CD14-positive monocyte (primary cell): ENCODE measurements at regions not wholly inside any gene's neighbourhood (a gene's known extent, or its start where the extent isn't known, plus 50 kb on each side); places are given as distances from the start of the nearest gene placed in this dataset.

ENCODE experiments used
- DNase-seq, 3 donors: peaks; one replicate each; pipeline ENCODE4 v3.0.0-alpha.2; 2011 to 2022
- H2AFZ ChIP-seq: 2 replicates; pipeline ENCODE4 v1.6.0; 2012; ENCODE audit warnings: mild to moderate bottlenecking, low read depth, low read length, inconsistent platforms; ENCODE audit not compliant: insufficient read depth, poor library complexity, severe bottlenecking
- H3K27ac ChIP-seq, 2 donors: 1 replicate in 1 of 2; 2 replicates in 1 of 2; pipeline ENCODE4 v1.5.1; 2012 to 2013; ENCODE audit warnings: low read length in 2 of 2, control low read depth in 1 of 2, inconsistent platforms in 1 of 2, low read depth in 1 of 2, mild to moderate bottlenecking in 1 of 2
- H3K27me3 ChIP-seq, 2 donors: one replicate each; pipeline versions ENCODE4 v1.6.0 to v1.6.1; 2011 to 2013; ENCODE audit warnings: low read length in 2 of 2; ENCODE audit not compliant: control insufficient read depth in 2 of 2, insufficient read depth in 2 of 2
- H3K36me3 ChIP-seq, 2 donors: replicated peaks in 1 of 2; 1 replicate in 1 of 2; 2 replicates in 1 of 2; pipeline versions ENCODE4 v1.5.1 to v1.6.1; 2012 to 2013; ENCODE audit warnings: low read length in 2 of 2, control low read depth in 1 of 2, inconsistent platforms in 1 of 2, mild to moderate bottlenecking in 1 of 2; ENCODE audit not compliant: insufficient read depth in 2 of 2, control insufficient read depth in 1 of 2
- H3K4me1 ChIP-seq, 2 donors: 1 replicate in 1 of 2; 2 replicates in 1 of 2; pipeline versions ENCODE4 v1.5.1 to v1.6.1; 2012 to 2013; ENCODE audit warnings: low read length in 2 of 2, control low read depth in 1 of 2, inconsistent platforms in 1 of 2, mild to moderate bottlenecking in 1 of 2, moderate library complexity in 1 of 2; ENCODE audit not compliant: insufficient read depth in 2 of 2, control insufficient read depth in 1 of 2
- H3K4me2 ChIP-seq: replicated peaks from 2 replicates; pipeline ENCODE3; 2012; ENCODE audit warnings: low read length, moderate library complexity, mild to moderate bottlenecking; ENCODE audit not compliant: poor library complexity, severe bottlenecking; ENCODE audit errors: extremely low read depth
- H3K4me3 ChIP-seq, 3 experiments: fragments of 200-600 bp in 1 of 3; sonication (generic) in 1 of 3; replicated peaks in 1 of 3; 1 replicate in 2 of 3; 2 replicates in 1 of 3; pipeline ENCODE4 v1.5.1; 2011 to 2013; ENCODE audit warnings: low read length in 3 of 3, mild to moderate bottlenecking in 3 of 3, control low read depth in 2 of 3, low read depth in 2 of 3, inconsistent platforms in 1 of 3, moderate library complexity in 1 of 3
- H3K79me2 ChIP-seq: 2 replicates; pipeline ENCODE4 v1.6.0; 2012; ENCODE audit warnings: mild to moderate bottlenecking, control low read depth, inconsistent platforms, low read length, moderate library complexity; ENCODE audit not compliant: insufficient read depth
- H3K9ac ChIP-seq: 2 replicates; pipeline ENCODE4 v1.6.0; 2017; ENCODE audit warnings: low read length, mild to moderate bottlenecking; ENCODE audit not compliant: insufficient read depth, poor library complexity, severe bottlenecking
- H3K9me3 ChIP-seq, 2 donors: replicated peaks in 1 of 2; 1 replicate in 1 of 2; 2 replicates in 1 of 2; pipeline versions ENCODE4 v1.5.1 to v1.6.1; 2012 to 2013; ENCODE audit warnings: low read length in 2 of 2, control low read depth in 1 of 2; ENCODE audit not compliant: control insufficient read depth in 1 of 2, insufficient read depth in 1 of 2
- H4K20me1 ChIP-seq: 2 replicates; pipeline ENCODE4 v1.6.0; 2012; ENCODE audit warnings: mild to moderate bottlenecking, low read length, control low read depth, moderate library complexity; ENCODE audit not compliant: insufficient read depth
- H3K27ac Mint-ChIP-seq, 7 donors: one replicate each; pipeline ENCODE4 v1.8.0; 2020; ENCODE audit warnings: mild to moderate bottlenecking in 7 of 7, mixed read lengths in 7 of 7, moderate library complexity in 6 of 7, inconsistent platforms in 2 of 7
- H3K27me3 Mint-ChIP-seq, 3 donors: one replicate each; pipeline ENCODE4 v1.8.0; 2021 to 2022; ENCODE audit warnings: low read depth in 3 of 3, mild to moderate bottlenecking in 3 of 3, mixed read lengths in 3 of 3, moderate library complexity in 3 of 3, inconsistent platforms in 1 of 3
- H3K36me3 Mint-ChIP-seq, 2 donors: one replicate each; pipeline ENCODE4 v1.8.0; 2020; ENCODE audit warnings: mixed read lengths in 2 of 2, inconsistent platforms in 1 of 2, mild to moderate bottlenecking in 1 of 2
- H3K4me1 Mint-ChIP-seq: one replicate; pipeline ENCODE4 v1.8.0; 2020; ENCODE audit warnings: mild to moderate bottlenecking, mixed read lengths
- H3K4me3 Mint-ChIP-seq, 2 donors: one replicate each; pipeline ENCODE4 v1.8.0; 2020; ENCODE audit warnings: mild to moderate bottlenecking in 2 of 2, mixed read lengths in 2 of 2, moderate library complexity in 1 of 2
- H3K9me3 Mint-ChIP-seq, 7 donors: one replicate each; pipeline ENCODE4 v1.8.0; 2020 to 2022; ENCODE audit warnings: mixed read lengths in 7 of 7, mild to moderate bottlenecking in 6 of 7, moderate library complexity in 6 of 7, inconsistent platforms in 2 of 7
- CTCF ChIP-seq: fragments of 200-600 bp; IDR thresholded peaks from one replicate; pipeline ENCODE4 v1.8.0; 2022; ENCODE audit warnings: antibody characterized with exemption, mild to moderate bottlenecking
- WGBS: methylation state at CpG from one replicate; pipeline ENCODE4 v1.1.5; 2013; ENCODE audit warnings: missing lambda C conversion rate; ENCODE audit not compliant: insufficient coverage; 5-methylcytosine and 5-hydroxymethylcytosine counted together
- intact Hi-C, 2 donors: fragments of 100-400 bp; cut with micrococcal nuclease; formaldehyde crosslinking; loops; one replicate each; pipeline versions ENCODE4 v1.15.0 to v1.15.1; 2023

DNA sequence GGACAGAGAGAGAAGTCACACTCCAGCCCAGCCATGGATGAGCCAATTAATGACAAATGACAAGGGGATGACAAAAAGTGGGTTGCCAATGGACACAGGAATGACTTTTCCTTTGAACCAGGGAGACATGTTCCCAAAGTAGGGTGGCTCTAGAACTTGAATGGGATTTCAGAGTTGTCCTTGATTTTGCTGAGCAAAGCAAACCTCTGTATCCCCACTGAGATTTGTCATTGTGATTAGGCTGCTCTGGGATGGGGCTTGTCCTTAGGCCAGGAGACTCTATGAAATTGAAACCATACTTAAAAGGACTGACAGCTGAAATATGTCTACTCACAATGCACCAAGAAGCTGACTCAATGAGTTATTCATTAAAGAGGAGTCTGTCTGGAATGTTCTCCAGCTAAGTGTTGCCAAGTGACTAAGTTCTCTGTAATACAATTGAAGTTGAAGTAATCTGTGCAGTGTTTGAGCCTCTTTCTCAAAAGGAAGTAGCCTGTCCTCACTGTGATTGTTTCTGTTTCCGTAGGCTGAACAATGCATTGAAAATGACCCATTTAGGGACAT lies 69.0 kb upstream of the PCDH9 start:
- Histone ChIP-seq H3K79me2 (no peaks in the 10 kb centered on the region), H2AFZ (no peak overlapping the region), H3K27ac (no peak overlapping the region), H3K4me2 (no peak overlapping the region), H3K4me1 (no peaks in the 10 kb centered on the region), H3K27me3 (no peaks in the 10 kb centered on the region), H4K20me1 (no peaks in the 10 kb centered on the region), H3K4me3 (no peak overlapping the region), H3K9me3 (no peaks in the 10 kb centered on the region), H3K36me3 (no peaks in the 10 kb centered on the region), H3K9ac (no peak overlapping the region)
- no peak for TF ChIP-seq CTCF
- Mint-ChIP-seq H3K4me1 (no peaks in the 10 kb centered on the region), H3K27me3 (no peaks in the 10 kb centered on the region), H3K4me3 (no peak overlapping the region), H3K27ac (no peak overlapping the region), H3K9me3 (peaks cover 0 to 6% (median 0%) of the 10 kb centered on the region in 7 donors), H3K36me3 (no peaks in the 10 kb centered on the region)
- DNase-seq, result no peak
- intact Hi-C loops, result no loop called here
- WGBS, result 100% methylated on average over 1 of the region's 1 CpG

- no peak overlapping the region for H3K27ac ChIP-seq
- H3K4me2 ChIP-seq, result no peak overlapping the region
- Mint-ChIP-seq H3K4me1 (no peaks in the 10 kb centered on the region), H3K27me3 (no peaks in the 10 kb centered on the region), H3K9me3 (peaks cover 0 to 6% (median 0%) of the 10 kb centered on the region in 7 donors), H3K4me3 (no peak overlapping the region), H3K36me3 (no peaks in the 10 kb centered on the region), H3K27ac (no peak overlapping the region)
- H3K79me2 ChIP-seq, result no peaks in the 10 kb centered on the region
- H3K4me3 ChIP-seq, result no peak overlapping the region
- no peak overlapping the region for H2AFZ ChIP-seq
- no peaks in the 10 kb centered on the region for H3K36me3 ChIP-seq
- H3K9me3 ChIP-seq, result no peaks in the 10 kb centered on the region
- H3K4me1 ChIP-seq, result no peaks in the 10 kb centered on the region
- no peak for DNase-seq
- H4K20me1 ChIP-seq, result no peaks in the 10 kb centered on the region
- H3K27me3 ChIP-seq, result no peaks in the 10 kb centered on the region
- no peak overlapping the region for H3K9ac ChIP-seq
- TF ChIP-seq CTCF, result no peak
- intact Hi-C loops, result no loop called here
Measured at GRCh38 chr13:67298297-67298696, 68.2 kb upstream of the PCDH9 start.
